A549 (cell line): ENCODE measurements at regions not wholly inside any gene's neighbourhood (a gene's known extent, or its start where the extent isn't known, plus 50 kb on each side); places are given as distances from the start of the nearest gene placed in this dataset.

Experiments
- ATAC-seq, 2 experiments: fragments of 200-7000 bp in 1 of 2; fragments of >200 bp in 1 of 2; cut with Nextera tagmentation in 1 of 2; cut with Tn5 transposase in 1 of 2; 3 replicates each; pipeline versions ENCODE4 v1.8.0 to v1.9.1; 2018 to 2020; ENCODE audit warnings: mild to moderate bottlenecking in 1 of 2, moderate library complexity in 1 of 2
- CTCF ChIA-PET: fragments of 300-600 bp; sonication (Branson Sonifier 250); formaldehyde crosslinking; extraction: SDS; loops from one replicate; lab custom pipeline; 2021; ENCODE audit warnings: antibody characterized with exemption, inconsistent platforms; lab: Yijun Ruan, JAX
- POLR2A ChIA-PET: fragments of 350-600 bp; formaldehyde crosslinking; extraction: SDS; loops from one replicate; lab custom pipeline; 2021; ENCODE audit warnings: antibody characterized with exemption, inconsistent platforms; lab: Yijun Ruan, JAX
- DNase-seq, 2 experiments: peaks; one replicate each; pipeline versions ENCODE4 v3.0.0 to v3.0.0-alpha.2; 2011 to 2016; ENCODE audit warnings: low read depth in 1 of 2, low spot score in 1 of 2
- FAIRE-seq: peaks from 2 replicates; lab custom pipeline; 2011; peaks lifted over from hg19 to GRCh38; lab: Jason Lieb, UNC
- H3K27ac ChIP-seq, 2 experiments: fragments of >200 bp; sonication (Bioruptor Twin); formaldehyde crosslinking; 3 replicates each; pipeline ENCODE4 v1.5.1; 2016 to 2017
- H3K4me1 ChIP-seq: fragments of >200 bp; sonication (Bioruptor Twin); formaldehyde crosslinking; 3 replicates; pipeline ENCODE4 v1.6.1; 2016
- H3K4me2 ChIP-seq: fragments of >200 bp; sonication (Bioruptor Twin); formaldehyde crosslinking; 3 replicates; pipeline ENCODE4 v1.6.1; 2016
- H3K4me3 ChIP-seq: fragments of >200 bp; sonication (Bioruptor Twin); formaldehyde crosslinking; 3 replicates; pipeline ENCODE4 v1.5.1; 2016
- H3K9me3 ChIP-seq: fragments of >200 bp; sonication (Bioruptor Twin); formaldehyde crosslinking; 3 replicates; pipeline ENCODE4 v1.6.1; 2016
- BHLHE40 ChIP-seq: IDR thresholded peaks from 2 replicates; pipeline ENCODE4 v1.6.1; 2012; ENCODE audit warnings: low read depth, low read length, inconsistent platforms
- CBX2 ChIP-seq: fragments of 200-600 bp; sonication (generic); IDR thresholded peaks from 2 replicates; pipeline ENCODE4 v1.6.1; 2016; ENCODE audit warnings: low read depth, mild to moderate bottlenecking, borderline replicate concordance
- CBX8 ChIP-seq: fragments of 200-600 bp; sonication (generic); IDR thresholded peaks from 2 replicates; pipeline ENCODE4 v1.6.1; 2016
- E2F6 ChIP-seq: IDR thresholded peaks from 2 replicates; pipeline ENCODE4 v1.6.1; 2012; ENCODE audit warnings: low read depth, borderline replicate concordance
- EHF ChIP-seq: fragments of 250-450 bp; sonication (Bioruptor Pico); IDR thresholded peaks from 2 replicates; pipeline ENCODE4 v1.5.0; 2020; ENCODE audit warnings: mild to moderate bottlenecking
- ELK1 ChIP-seq: fragments of 150-350 bp; IDR thresholded peaks from 2 replicates; pipeline ENCODE4 v1.6.1; 2014; ENCODE audit warnings: low read depth, mild to moderate bottlenecking, low read length
- ESRRA ChIP-seq: fragments of 150-350 bp; IDR thresholded peaks from 2 replicates; pipeline ENCODE4 v1.6.1; 2014; ENCODE audit warnings: mild to moderate bottlenecking, low read length, borderline replicate concordance
- HES2 ChIP-seq: fragments of >200 bp; sonication (Bioruptor Twin); formaldehyde crosslinking; IDR thresholded peaks from 2 replicates; pipeline ENCODE4 v1.6.1; 2016
- HOXB13 ChIP-seq: fragments of 250-450 bp; sonication (Bioruptor Pico); IDR thresholded peaks from 2 replicates; pipeline ENCODE4 v1.5.0; 2020; ENCODE audit warnings: low read depth, mild to moderate bottlenecking, moderate library complexity
- HOXB5 ChIP-seq: fragments of 250-450 bp; sonication (Bioruptor Pico); IDR thresholded peaks from 2 replicates; pipeline ENCODE4 v1.5.0; 2020; ENCODE audit warnings: mild to moderate bottlenecking, moderate library complexity
- JUN ChIP-seq, 2 experiments: fragments of >200 bp; sonication (Bioruptor Twin); formaldehyde crosslinking; IDR thresholded peaks; 2 replicates in 1 of 2; 3 replicates in 1 of 2; pipeline ENCODE4 v1.6.1; 2016 to 2017
- JUNB ChIP-seq: fragments of >200 bp; sonication (Bioruptor Twin); formaldehyde crosslinking; IDR thresholded peaks from 2 replicates; pipeline ENCODE4 v1.6.1; 2016
- KDM1A ChIP-seq: fragments of 200-600 bp; sonication (generic); IDR thresholded peaks from 2 replicates; pipeline ENCODE4 v1.6.1; 2016; ENCODE audit warnings: low read depth, mild to moderate bottlenecking
- NPAS2 ChIP-seq: fragments of 250-450 bp; sonication (Bioruptor Pico); IDR thresholded peaks from 2 replicates; pipeline ENCODE4 v1.8.0; 2022; ENCODE audit warnings: mild to moderate bottlenecking, moderate library complexity, borderline replicate concordance
- RARB ChIP-seq: fragments of 250-450 bp; sonication (Bioruptor Pico); IDR thresholded peaks from 2 replicates; pipeline ENCODE4 v1.8.0; 2021; ENCODE audit warnings: mild to moderate bottlenecking, moderate library complexity
- RCOR1 ChIP-seq: fragments of 150-350 bp; IDR thresholded peaks from 2 replicates; pipeline ENCODE4 v1.6.1; 2014; ENCODE audit warnings: antibody characterized with exemption, low read length, low read depth
- REST ChIP-seq: fragments of 200-600 bp; sonication (generic); IDR thresholded peaks from 2 replicates; pipeline ENCODE4 v1.6.1; 2016; ENCODE audit warnings: antibody characterized with exemption, mild to moderate bottlenecking, moderate library complexity
- RNF2 ChIP-seq: fragments of 200-600 bp; sonication (generic); IDR thresholded peaks from 2 replicates; pipeline ENCODE4 v1.6.1; 2016; ENCODE audit warnings: low read depth, mild to moderate bottlenecking, antibody characterized with exemption, moderate library complexity, borderline replicate concordance
- SMC3 ChIP-seq: fragments of >200 bp; sonication (Bioruptor Twin); formaldehyde crosslinking; IDR thresholded peaks from 3 replicates; pipeline ENCODE4 v1.6.1; 2018; ENCODE audit warnings: inconsistent platforms
- SREBF2 ChIP-seq: fragments of 450-650 bp; IDR thresholded peaks from 2 replicates; pipeline ENCODE4 v1.6.1; 2014; ENCODE audit warnings: mild to moderate bottlenecking, moderate library complexity
- ZC3H11A ChIP-seq: fragments of 450-650 bp; IDR thresholded peaks from 2 replicates; pipeline ENCODE4 v1.6.1; 2014; ENCODE audit warnings: antibody characterized with exemption, mild to moderate bottlenecking
- ZNF302 ChIP-seq: fragments of 250-450 bp; sonication (Bioruptor Pico); IDR thresholded peaks from 2 replicates; pipeline ENCODE4 v1.9.0; 2021; ENCODE audit warnings: inconsistent platforms, mild to moderate bottlenecking, moderate library complexity
- ZSCAN20 ChIP-seq: fragments of 250-450 bp; sonication (Bioruptor Pico); IDR thresholded peaks from 2 replicates; pipeline ENCODE4 v1.8.0; 2022; ENCODE audit warnings: mild to moderate bottlenecking, moderate library complexity
- WGBS: methylation state at CpG from one replicate; pipeline ENCODE4 v1.1.6; 2017; ENCODE audit errors: missing lambda C conversion rate; 5-methylcytosine and 5-hydroxymethylcytosine counted together
- TF ChIP-seq, protein P1 (sequence below): fragments of 250-450 bp; sonication (Bioruptor Pico); IDR thresholded peaks from 2 replicates; pipeline ENCODE4 v1.5.0; 2021; ENCODE audit warnings: mild to moderate bottlenecking, moderate library complexity, borderline replicate concordance

DNA sequence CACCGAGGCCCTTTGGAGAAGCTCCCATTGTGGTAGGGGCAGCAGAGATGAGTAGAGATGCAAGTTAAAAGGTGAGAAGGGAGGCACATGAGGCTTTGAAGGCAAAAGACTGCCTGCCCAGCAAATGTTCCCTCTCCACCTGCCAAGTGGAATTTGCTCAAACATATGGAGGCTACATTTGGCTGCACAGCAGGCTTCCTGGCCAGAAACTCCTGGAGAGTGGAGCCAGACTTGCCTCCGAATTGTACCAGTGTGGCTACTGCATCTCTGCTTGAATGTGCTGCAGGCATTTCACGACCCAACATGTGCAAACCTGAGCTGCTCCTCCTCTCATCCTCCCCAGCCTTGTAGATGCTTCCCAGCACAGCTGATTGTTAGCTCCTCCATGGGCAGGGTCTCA is 229.2 kb downstream of the ZNF621 start:
- Histone ChIP-seq H3K4me1 (no peaks in the 10 kb centered on the region), H3K4me3 (no peak overlapping the region), H3K9me3 (no peaks in the 10 kb centered on the region), H3K4me2 (no peak overlapping the region), H3K27ac (no peak overlapping the region)
- ChIA-PET POLR2A (no interaction called here), CTCF (interaction anchor here (0.7 to 0.9 kb wide), 2 partner anchors 448 to 1419 kb away, joined by 3 to 4 read pairs; no protein-coding TSS in a partner anchor)
- FAIRE-seq: no peak
- 8% methylated on average over 2 of the region's 3 CpGs for WGBS
- no peak for ATAC-seq
- no peak for DNase-seq
- no peak for TF ChIP-seq BHLHE40
- no peak for TF ChIP-seq NPAS2
- TF ChIP-seq SMC3: no peak
- TF ChIP-seq EHF (CRISPR knock-in tag): no peak
- no peak for TF ChIP-seq KDM1A
- no peak for TF ChIP-seq HOXB13 (CRISPR knock-in tag)
- TF ChIP-seq, protein P1, sequence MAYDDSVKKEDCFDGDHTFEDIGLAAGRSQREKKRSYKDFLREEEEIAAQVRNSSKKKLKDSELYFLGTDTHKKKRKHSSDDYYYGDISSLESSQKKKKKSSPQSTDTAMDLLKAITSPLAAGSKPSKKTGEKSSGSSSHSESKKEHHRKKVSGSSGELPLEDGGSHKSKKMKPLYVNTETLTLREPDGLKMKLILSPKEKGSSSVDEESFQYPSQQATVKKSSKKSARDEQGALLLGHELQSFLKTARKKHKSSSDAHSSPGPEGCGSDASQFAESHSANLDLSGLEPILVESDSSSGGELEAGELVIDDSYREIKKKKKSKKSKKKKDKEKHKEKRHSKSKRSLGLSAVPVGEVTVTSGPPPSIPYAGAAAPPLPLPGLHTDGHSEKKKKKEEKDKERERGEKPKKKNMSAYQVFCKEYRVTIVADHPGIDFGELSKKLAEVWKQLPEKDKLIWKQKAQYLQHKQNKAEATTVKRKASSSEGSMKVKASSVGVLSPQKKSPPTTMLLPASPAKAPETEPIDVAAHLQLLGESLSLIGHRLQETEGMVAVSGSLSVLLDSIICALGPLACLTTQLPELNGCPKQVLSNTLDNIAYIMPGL (CRISPR knock-in tag): no peak

- POLR2A ChIA-PET: no interaction called here
- no peak for DNase-seq
- CTCF ChIA-PET: no interaction called here
- Histone ChIP-seq H3K4me3 (no peak overlapping the region), H3K9me3 (no peaks in the 10 kb centered on the region), H3K4me1 (no peaks in the 10 kb centered on the region), H3K27ac (no peak overlapping the region), H3K4me2 (no peak overlapping the region)
- FAIRE-seq: no peak
- no peak for TF ChIP-seq SREBF2
- no peak for TF ChIP-seq JUNB
- no peak for TF ChIP-seq REST
- no peak for TF ChIP-seq HES2
- TF ChIP-seq RARB (CRISPR knock-in tag): no peak
- no peak for TF ChIP-seq ZSCAN20 (CRISPR knock-in tag)
- TF ChIP-seq KDM1A: no peak
- TF ChIP-seq CBX2: no peak
- no peak for TF ChIP-seq RCOR1
- TF ChIP-seq HOXB5: no peak
- no peak for TF ChIP-seq RNF2
- no peak for TF ChIP-seq ESRRA
- no peak for TF ChIP-seq JUN (IDR thresholded peaks at IDR 0.05)
- no peak for TF ChIP-seq ELK1
- no peak for TF ChIP-seq ZC3H11A
- TF ChIP-seq E2F6: no peak
- TF ChIP-seq, protein P1 (CRISPR knock-in tag): no peak
- TF ChIP-seq CBX8: no peak
- no peak for TF ChIP-seq ZNF302 (CRISPR knock-in tag)
- WGBS: 13% methylated on average over 2 of the region's 2 CpGs
- no peak for ATAC-seq
These were observed 230.2 kb downstream of the ZNF621 start for GRCh38 chr3:40754994-40755393.
